ENCODE measurements at regions not wholly inside any gene's neighbourhood (a gene's known extent, or its start where the extent isn't known, plus 50 kb on each side); places are given as distances from the start of the nearest gene placed in this dataset.

- Histone ChIP-seq H3K4me2 (ENCODE audit: low read depth, low read length) (no peak overlapping the region), H3K4me1 (ENCODE audit: control insufficient read depth, insufficient read depth, low read length) (peaks cover 4% of the 10 kb centered on the region; the same call in 1 of the 2 replicates), H3K27me3 (ENCODE audit: control insufficient read depth, insufficient read depth, low read length) (no peaks in the 10 kb centered on the region), H3K14ac (replicated peaks; ENCODE audit: low read depth, low read length) (0 out of 2 replicates have a peak overlapping the region, but pooled peaks have one; percentile 14), H2BK20ac (ENCODE audit: low read depth, low read length) (no peak overlapping the region), H3K27ac (ENCODE audit: insufficient read depth, low read length) (no peak overlapping the region), H3K4me3 (ENCODE audit: insufficient read depth, low read depth, low read length) (no peak overlapping the region), H3K56ac (ENCODE audit: extremely low read depth, insufficient read depth, low read length) (no peak overlapping the region), H2AK5ac (ENCODE audit: low read depth, low read length) (no peak overlapping the region), H4K8ac (ENCODE audit: low read depth in 2 of 2, low read length in 2 of 2) (no peak overlapping the region), H2BK15ac (ENCODE audit: low read depth, low read length) (peak overlapping the region; percentile 23; the same call in 1 of the 3 replicates), H3K36me3 (ENCODE audit: control insufficient read depth, insufficient read depth, low read length) (no peaks in the 10 kb centered on the region), H4K91ac (ENCODE audit: insufficient read depth, low read depth, low read length) (no peak overlapping the region), H2AK9ac (replicated peaks; ENCODE audit: low read depth, low read length, poor library complexity) (no peak overlapping the region), H3K9ac (ENCODE audit: low read depth, low read length) (no peak overlapping the region), H4K5ac (ENCODE audit: low read depth, low read length) (no peak overlapping the region; the same call in 1 of the 2 replicates), H3K9me3 (ENCODE audit: control insufficient read depth, insufficient read depth, low read length) (peaks cover 2% of the 10 kb centered on the region; the same call in 1 of the 2 replicates), H3K23ac (ENCODE audit: low read depth, low read length) (no peak overlapping the region), H4K20me1 (ENCODE audit: insufficient read depth, low read length) (no peaks in the 10 kb centered on the region), H2BK120ac (ENCODE audit: low read depth, low read length) (peak overlapping the region; percentile 9; the same call in 1 of the 2 replicates), H2AFZ (replicated peaks; ENCODE audit: low read length, poor library complexity) (no peak overlapping the region), H3K9me1 (ENCODE audit: insufficient read depth, low read length) (peaks cover 4% of the 10 kb centered on the region; the same call in 1 of the 2 replicates), H2BK5ac (ENCODE audit: low read depth, low read length, poor library complexity, severe bottlenecking) (no peak overlapping the region), H3K18ac (ENCODE audit: low read depth, low read length) (peak overlapping the region; percentile 44; the same call in 1 of the 2 replicates), H3K79me1 (ENCODE audit: low read depth in 1 of 2, low read length in 2 of 2) (no peaks in the 10 kb centered on the region), H3K4ac (ENCODE audit: low read depth, low read length) (no peak overlapping the region)
- WGBS, 2 experiments (ENCODE audit: extremely low coverage in 2 of 2, insufficient read length in 1 of 2): no CpG with 5 or more reads among the region's 2 CpGs
- ChIA-PET CTCF (no interaction called here), POLR2A (ENCODE audit: unreplicated experiment) (no interaction called here)
- no TSS peak for BruUV-seq (replicated peaks)
- TF ChIP-seq BHLHE40 (IDR thresholded peaks at IDR 0.05; ENCODE audit: low read depth, low read length) (no peak), POLR2A (IDR thresholded peaks at IDR 0.05; ENCODE audit: low read depth, low read length) (no peak), CEBPB (IDR thresholded peaks at IDR 0.05; ENCODE audit: low read depth, low read length) (no peak), RAD21 (IDR thresholded peaks at IDR 0.05; ENCODE audit: low read length) (no peak), RFX5 (IDR thresholded peaks at IDR 0.05; ENCODE audit: low read depth, low read length) (no peak), NFE2L2 (IDR thresholded peaks at IDR 0.05; ENCODE audit: low read depth, low read length) (no peak), MAZ (IDR thresholded peaks at IDR 0.05; ENCODE audit: borderline replicate concordance, low read depth, low read length) (no peak), CHD1 (IDR thresholded peaks at IDR 0.05; ENCODE audit: low read depth, low read length) (no peak), CTCF (conservative IDR thresholded peaks at IDR 0.05; ENCODE audit: low read depth, low read length) (no peak), USF2 (IDR thresholded peaks at IDR 0.05; ENCODE audit: low read depth, low read length) (no peak), ELK1 (IDR thresholded peaks at IDR 0.05; ENCODE audit: borderline replicate concordance, low read depth, low read length) (no peak), MXI1 (IDR thresholded peaks at IDR 0.05; ENCODE audit: borderline replicate concordance, low read depth, low read length) (no peak), SMC3 (IDR thresholded peaks at IDR 0.05; ENCODE audit: low read depth, low read length) (no peak), RCOR1 (IDR thresholded peaks at IDR 0.05; ENCODE audit: insufficient replicate concordance, low read length) (no peak), FOS (IDR thresholded peaks at IDR 0.05; ENCODE audit: low read depth, low read length) (no peak), MAFK (IDR thresholded peaks at IDR 0.05; ENCODE audit: low read depth, low read length) (no peak)
- no peak for ATAC-seq (ENCODE audit: low read depth)
- intact Hi-C loops (cut with micrococcal nuclease) (loop anchor here (10.0 kb wide), 1 partner anchor 605 kb away; no protein-coding TSS in a partner anchor), in situ Hi-C loops (cut with MboI; ENCODE audit: low sequenced_read_pairs) (no loop called here), dilution Hi-C loops (cut with HindIII; ENCODE audit: low sequenced_read_pairs, unreplicated experiment) (no loop called here)
- DNase-seq: no peak
These were observed 59.4 kb upstream of the FRMD4A start for GRCh38 chr10:14389981-14390590.

Measured in IMR-90 (cell line).